HuH-7.5 (cell line): ENCODE measurements at regions not wholly inside any gene's neighbourhood (a gene's known extent, or its start where the extent isn't known, plus 50 kb on each side); places are given as distances from the start of the nearest gene placed in this dataset.

Source experiments
- DNase-seq: peaks from one replicate; pipeline ENCODE4 v3.0.0; 2011; ENCODE audit warnings: low spot score

GRCh38 chr12:126700096-126700495, 1566.9 kb upstream of the TMEM132C start:
- DNase-seq = no peak

- no peak for DNase-seq
Measured at GRCh38 chr12:126704609-126705008, 1562.4 kb upstream of the TMEM132C start.

GRCh38 chr12:126706300-126706699, 1560.7 kb upstream of the TMEM132C start:
- DNase-seq = no peak

GRCh38 chr12:126708492-126708896, 1558.5 kb upstream of the TMEM132C start:
- DNase-seq = no peak

GRCh38 chr12:126718365-126718764, 1548.6 kb upstream of the TMEM132C start:
- DNase-seq = no peak

- DNase-seq = no peak
Measured at GRCh38 chr12:126719912-126720705, 1546.9 kb upstream of the TMEM132C start.

GRCh38 chr12:126726481-126727217, 1540.3 kb upstream of the TMEM132C start:
- no peak for DNase-seq

GRCh38 chr12:126727218-126728075, 1539.5 kb upstream of the TMEM132C start:
- DNase-seq = no peak

GRCh38 chr12:126734296-126734695, 1532.7 kb upstream of the TMEM132C start:
- DNase-seq = no peak

- DNase-seq = no peak
Measured at GRCh38 chr12:126734710-126735109, 1532.3 kb upstream of the TMEM132C start.

- no peak for DNase-seq
Measured at GRCh38 chr12:126741536-126742240, 1525.3 kb upstream of the TMEM132C start.

- DNase-seq = no peak
Measured at GRCh38 chr12:126742241-126742641, 1524.7 kb upstream of the TMEM132C start.

- peak; percentile 35 for DNase-seq
Measured at GRCh38 chr12:126747530-126748149, 1519.3 kb upstream of the TMEM132C start.

- DNase-seq = no peak
Measured at GRCh38 chr12:126752021-126752420, 1514.9 kb upstream of the TMEM132C start.

- DNase-seq = no peak
Measured at GRCh38 chr12:126757326-126757725, 1509.6 kb upstream of the TMEM132C start.

- DNase-seq = no peak
Measured at GRCh38 chr12:126760092-126760491, 1506.9 kb upstream of the TMEM132C start.

- no peak for DNase-seq
Measured at GRCh38 chr12:126761420-126761819, 1505.5 kb upstream of the TMEM132C start.

GRCh38 chr12:126762150-126762549, 1504.8 kb upstream of the TMEM132C start:
- DNase-seq = no peak

- no peak for DNase-seq
Measured at GRCh38 chr12:126763359-126763758, 1503.6 kb upstream of the TMEM132C start.

GRCh38 chr12:126767334-126767733, 1499.6 kb upstream of the TMEM132C start:
- no peak for DNase-seq

- DNase-seq = no peak
Measured at GRCh38 chr12:126768517-126768916, 1498.5 kb upstream of the TMEM132C start.
